SU-DHL-6 (cell line): ENCODE measurements at regions not wholly inside any gene's neighbourhood (a gene's known extent, or its start where the extent isn't known, plus 50 kb on each side); places are given as distances from the start of the nearest gene placed in this dataset.

Source experiments
- EZH2phosphoT487 ChIP-seq: fragments of 200-600 bp; sonication (generic), shearing (Covaris generic); conservative IDR thresholded peaks from 2 replicates; pipeline ENCODE4 v1.6.1; 2018; ENCODE audit warnings: mild to moderate bottlenecking, antibody characterized with exemption, low read length, moderate library complexity, mixed read lengths
- TF ChIP-seq, protein P1 (sequence below): fragments of 200-600 bp; sonication (generic); IDR thresholded peaks from one replicate; pipeline ENCODE4 v1.5.1; 2017; ENCODE audit warnings: antibody characterized with exemption, mild to moderate bottlenecking, low read length, moderate library complexity; ENCODE audit not compliant: insufficient read depth, poor library complexity, severe bottlenecking

DNA sequence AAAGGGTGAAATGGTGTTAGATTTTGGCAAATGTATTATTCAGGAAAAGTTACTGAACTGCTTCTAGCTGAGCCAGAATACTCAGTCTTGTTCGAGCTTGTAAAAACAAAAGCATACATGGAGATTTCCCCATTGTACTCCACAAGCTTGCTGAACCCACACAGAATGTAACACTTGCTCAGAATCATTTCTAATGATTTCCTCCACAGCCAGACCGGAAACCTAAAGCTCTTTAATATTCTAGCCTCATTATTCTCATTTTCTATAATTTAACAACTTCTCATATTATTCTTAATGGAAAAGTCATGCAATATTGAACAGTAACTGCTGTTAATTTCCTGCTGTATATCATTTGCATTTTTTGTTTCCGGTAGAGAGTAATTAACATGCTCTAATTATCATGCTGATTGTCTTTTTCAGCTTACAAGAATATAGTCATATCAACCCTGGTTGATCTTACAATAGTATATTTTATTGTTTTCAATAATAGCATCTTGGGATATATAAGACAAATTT lies 1387.5 kb upstream of the EYS start:
- TF ChIP-seq, protein P1, sequence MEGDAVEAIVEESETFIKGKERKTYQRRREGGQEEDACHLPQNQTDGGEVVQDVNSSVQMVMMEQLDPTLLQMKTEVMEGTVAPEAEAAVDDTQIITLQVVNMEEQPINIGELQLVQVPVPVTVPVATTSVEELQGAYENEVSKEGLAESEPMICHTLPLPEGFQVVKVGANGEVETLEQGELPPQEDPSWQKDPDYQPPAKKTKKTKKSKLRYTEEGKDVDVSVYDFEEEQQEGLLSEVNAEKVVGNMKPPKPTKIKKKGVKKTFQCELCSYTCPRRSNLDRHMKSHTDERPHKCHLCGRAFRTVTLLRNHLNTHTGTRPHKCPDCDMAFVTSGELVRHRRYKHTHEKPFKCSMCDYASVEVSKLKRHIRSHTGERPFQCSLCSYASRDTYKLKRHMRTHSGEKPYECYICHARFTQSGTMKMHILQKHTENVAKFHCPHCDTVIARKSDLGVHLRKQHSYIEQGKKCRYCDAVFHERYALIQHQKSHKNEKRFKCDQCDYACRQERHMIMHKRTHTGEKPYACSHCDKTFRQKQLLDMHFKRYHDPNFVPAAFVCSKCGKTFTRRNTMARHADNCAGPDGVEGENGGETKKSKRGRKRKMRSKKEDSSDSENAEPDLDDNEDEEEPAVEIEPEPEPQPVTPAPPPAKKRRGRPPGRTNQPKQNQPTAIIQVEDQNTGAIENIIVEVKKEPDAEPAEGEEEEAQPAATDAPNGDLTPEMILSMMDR, result no peak
- TF ChIP-seq EZH2phosphoT487, result no peak
